ENCODE measurements at regions not wholly inside any gene's neighbourhood (a gene's known extent, or its start where the extent isn't known, plus 50 kb on each side); places are given as distances from the start of the nearest gene placed in this dataset.
A peak's percentile ranks its signal among the peaks of the same experiment; 100 is the strongest.

GRCh38 chr19:29375429-29376119 lies 150.2 kb upstream of the VSTM2B start:
- DNase-seq = no peak

- no peak for DNase-seq
Measured at GRCh38 chr19:29376855-29377354, 148.9 kb upstream of the VSTM2B start.

GRCh38 chr19:29378126-29378525 lies 147.7 kb upstream of the VSTM2B start:
- DNase-seq = no peak

- DNase-seq = no peak
Measured at GRCh38 chr19:29378543-29379080, 147.2 kb upstream of the VSTM2B start.

GRCh38 chr19:29379257-29380021 lies 146.4 kb upstream of the VSTM2B start:
- DNase-seq = no peak

- no peak for DNase-seq
Measured at GRCh38 chr19:29380581-29380980, 145.2 kb upstream of the VSTM2B start.

GRCh38 chr19:29381353-29382203 lies 144.2 kb upstream of the VSTM2B start:
- DNase-seq = no peak

GRCh38 chr19:29383696-29384095 lies 142.1 kb upstream of the VSTM2B start:
- no peak for DNase-seq

GRCh38 chr19:29384656-29385055 lies 141.1 kb upstream of the VSTM2B start:
- no peak for DNase-seq

- no peak for DNase-seq
Measured at GRCh38 chr19:29385191-29385795, 140.5 kb upstream of the VSTM2B start.

- DNase-seq = no peak
Measured at GRCh38 chr19:29386970-29387369, 138.8 kb upstream of the VSTM2B start.

GRCh38 chr19:29387586-29387985 lies 138.2 kb upstream of the VSTM2B start:
- no peak for DNase-seq

- no peak for DNase-seq
Measured at GRCh38 chr19:29389495-29389894, 136.3 kb upstream of the VSTM2B start.

GRCh38 chr19:29390742-29391141 lies 135.1 kb upstream of the VSTM2B start:
- DNase-seq = no peak

GRCh38 chr19:29393915-29394460 lies 131.8 kb upstream of the VSTM2B start:
- peak; percentile 35 for DNase-seq

GRCh38 chr19:29395111-29395733 lies 130.6 kb upstream of the VSTM2B start:
- no peak for DNase-seq

GRCh38 chr19:29395734-29396414 lies 129.9 kb upstream of the VSTM2B start:
- DNase-seq = no peak

- no peak for DNase-seq
Measured at GRCh38 chr19:29396925-29397324, 128.9 kb upstream of the VSTM2B start.

GRCh38 chr19:29397748-29398147 lies 128.0 kb upstream of the VSTM2B start:
- no peak for DNase-seq

- DNase-seq = no peak
Measured at GRCh38 chr19:29399804-29400203, 126.0 kb upstream of the VSTM2B start.

Data from OCI-M1 (cell line).